GM12873 (cell line): ENCODE measurements at regions not wholly inside any gene's neighbourhood (a gene's known extent, or its start where the extent isn't known, plus 50 kb on each side); places are given as distances from the start of the nearest gene placed in this dataset.

ENCODE experiments used
- TF ChIP-seq, protein P1 (sequence below): IDR thresholded peaks from 2 replicates; pipeline ENCODE4 v1.5.1; 2012; ENCODE audit warnings: low read depth, mild to moderate bottlenecking, moderate library complexity, low read length, control low read depth; ENCODE audit not compliant: insufficient read depth; ENCODE audit errors: missing control alignments

DNA sequence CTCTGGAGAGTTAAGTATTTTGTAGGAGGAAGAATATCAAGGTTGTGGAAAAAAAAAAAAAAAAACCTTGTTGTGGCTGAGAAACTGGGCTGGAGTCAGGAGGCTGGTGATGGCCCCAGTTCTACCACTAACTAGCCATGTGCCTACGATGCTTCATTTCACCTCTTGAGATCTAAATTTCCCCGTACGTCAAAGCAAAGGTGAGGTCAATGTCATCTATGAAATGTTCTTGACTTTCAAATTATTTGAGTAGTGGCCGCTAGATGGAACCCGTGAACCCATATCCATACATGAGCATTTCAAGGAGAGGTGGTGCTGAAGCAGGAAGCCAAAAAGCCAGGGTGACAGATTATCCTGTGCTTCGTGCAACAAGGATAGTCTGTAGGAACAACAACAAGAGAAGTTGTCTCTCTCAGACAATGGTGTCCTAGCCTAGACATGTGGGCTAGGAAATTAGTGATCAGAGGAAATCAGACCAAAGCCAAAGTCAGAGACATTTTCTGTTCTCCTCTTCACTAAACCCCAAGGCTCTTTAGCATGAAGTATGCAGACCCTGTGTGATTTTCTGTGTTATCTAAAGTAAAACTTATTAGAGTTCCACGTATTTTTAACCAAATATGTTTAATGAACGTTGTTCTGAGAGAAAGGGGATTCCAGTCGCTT, 95.5 kb upstream of the ETV6 start:
- TF ChIP-seq, protein P1, sequence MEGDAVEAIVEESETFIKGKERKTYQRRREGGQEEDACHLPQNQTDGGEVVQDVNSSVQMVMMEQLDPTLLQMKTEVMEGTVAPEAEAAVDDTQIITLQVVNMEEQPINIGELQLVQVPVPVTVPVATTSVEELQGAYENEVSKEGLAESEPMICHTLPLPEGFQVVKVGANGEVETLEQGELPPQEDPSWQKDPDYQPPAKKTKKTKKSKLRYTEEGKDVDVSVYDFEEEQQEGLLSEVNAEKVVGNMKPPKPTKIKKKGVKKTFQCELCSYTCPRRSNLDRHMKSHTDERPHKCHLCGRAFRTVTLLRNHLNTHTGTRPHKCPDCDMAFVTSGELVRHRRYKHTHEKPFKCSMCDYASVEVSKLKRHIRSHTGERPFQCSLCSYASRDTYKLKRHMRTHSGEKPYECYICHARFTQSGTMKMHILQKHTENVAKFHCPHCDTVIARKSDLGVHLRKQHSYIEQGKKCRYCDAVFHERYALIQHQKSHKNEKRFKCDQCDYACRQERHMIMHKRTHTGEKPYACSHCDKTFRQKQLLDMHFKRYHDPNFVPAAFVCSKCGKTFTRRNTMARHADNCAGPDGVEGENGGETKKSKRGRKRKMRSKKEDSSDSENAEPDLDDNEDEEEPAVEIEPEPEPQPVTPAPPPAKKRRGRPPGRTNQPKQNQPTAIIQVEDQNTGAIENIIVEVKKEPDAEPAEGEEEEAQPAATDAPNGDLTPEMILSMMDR, result peak; percentile 72

DNA sequence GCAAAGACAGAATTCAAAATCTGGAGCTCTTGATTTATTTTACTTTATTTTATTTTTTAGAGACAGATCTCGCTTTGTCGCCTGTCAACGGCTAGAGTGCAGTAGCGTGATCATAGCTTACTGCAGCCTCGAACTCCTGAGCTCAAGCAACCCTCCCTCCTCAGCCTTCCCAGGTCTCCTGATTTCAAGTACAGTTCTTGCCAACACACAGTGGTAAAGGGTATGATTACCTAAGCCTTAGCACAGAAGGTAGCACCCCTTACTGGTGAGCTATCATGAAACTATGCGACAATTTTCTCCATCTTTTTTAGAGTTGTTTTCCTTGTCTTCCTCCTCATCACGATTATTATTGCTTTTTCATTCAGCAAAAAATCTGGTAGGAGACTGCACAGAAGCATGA, 94.3 kb upstream of the ETV6 start:
- TF ChIP-seq, protein P1, result no peak

- TF ChIP-seq, protein P1, result no peak
Measured at GRCh38 chr12:11555743-11556625, 93.5 kb upstream of the ETV6 start.

- TF ChIP-seq, protein P1, result no peak
Measured at GRCh38 chr12:11556682-11557081, 92.8 kb upstream of the ETV6 start.

DNA sequence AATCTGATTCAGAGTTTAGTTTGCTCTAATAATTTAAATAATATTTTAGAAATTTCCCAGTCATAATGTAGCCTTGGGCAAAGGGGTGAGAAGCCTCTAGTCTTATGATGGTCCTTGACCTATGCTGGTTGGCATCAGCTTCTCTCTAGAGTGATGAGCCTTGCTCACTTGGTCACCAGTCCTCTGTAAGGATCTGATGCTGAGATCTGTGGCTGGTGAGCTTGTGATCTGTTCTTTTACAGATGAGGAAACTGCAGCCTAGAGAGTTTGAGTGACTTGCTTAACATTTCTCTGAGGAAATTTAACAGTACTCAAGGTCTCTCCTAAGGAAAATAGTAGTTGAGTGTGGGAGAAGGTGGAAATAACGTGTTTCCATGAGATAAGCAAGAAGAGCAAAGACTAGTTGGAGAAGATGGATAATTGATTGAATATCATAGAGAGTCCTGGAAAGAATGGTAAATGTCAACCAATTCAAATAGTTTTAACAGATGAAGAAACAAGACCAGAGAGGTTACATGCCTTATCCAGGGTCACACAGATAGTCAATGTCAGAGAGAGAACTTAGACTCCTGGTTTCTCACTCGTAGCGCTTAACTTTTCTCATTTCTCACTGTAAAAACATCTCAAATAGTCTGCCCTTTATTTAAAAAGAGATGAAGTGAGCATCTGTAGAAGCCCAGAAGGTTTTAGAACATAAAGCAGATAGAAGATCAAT, 89.7 kb upstream of the ETV6 start:
- TF ChIP-seq, protein P1, result no peak

GRCh38 chr12:11561411-11561810, 88.1 kb upstream of the ETV6 start:
- TF ChIP-seq, protein P1, result no peak
